ENCODE measurements at regions not wholly inside any gene's neighbourhood (a gene's known extent, or its start where the extent isn't known, plus 50 kb on each side); places are given as distances from the start of the nearest gene placed in this dataset.

DNA sequence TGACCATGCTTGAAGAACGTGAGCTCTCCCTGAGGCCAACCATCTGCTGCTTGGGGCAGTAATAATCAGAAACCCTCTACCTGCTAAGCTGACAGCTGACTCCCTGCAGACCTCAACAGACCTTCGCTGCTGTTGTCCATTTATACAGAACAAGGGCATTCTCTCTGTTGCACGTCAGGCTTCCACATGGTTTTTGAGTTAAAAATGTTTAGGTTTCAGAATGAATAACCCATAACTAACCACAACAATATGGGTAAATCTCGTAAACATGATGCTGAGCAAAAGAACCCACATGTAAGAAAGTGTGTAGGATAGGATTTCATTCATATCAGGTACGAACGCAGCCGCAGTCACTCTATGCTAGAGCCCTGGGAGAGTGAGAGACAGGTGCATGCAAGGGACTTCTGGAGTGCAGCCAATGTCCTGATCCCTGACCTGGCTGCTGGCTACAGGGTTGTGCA, 348.5 kb downstream of the MED10 start:
- no peak overlapping the region for H3K27ac ChIP-seq
- no peak for TF ChIP-seq POLR2A (IDR thresholded peaks at IDR 0.05)
- TF ChIP-seq CTCF (IDR thresholded peaks at IDR 0.05): no peak
- H3K36me3 ChIP-seq: no peaks in the 10 kb centered on the region
- no peak for DNase-seq
- H3K4me3 ChIP-seq: no peak overlapping the region
- no peaks in the 10 kb centered on the region for H3K4me1 ChIP-seq
- H3K9me3 ChIP-seq: no peaks in the 10 kb centered on the region
- H3K27me3 ChIP-seq: no peaks in the 10 kb centered on the region

GRCh38 chr5:6026766-6027406, 351.5 kb downstream of the MED10 start:
- H3K4me1 ChIP-seq: no peaks in the 10 kb centered on the region
- H3K27me3 ChIP-seq: no peaks in the 10 kb centered on the region
- no peaks in the 10 kb centered on the region for H3K36me3 ChIP-seq
- H3K9me3 ChIP-seq: no peaks in the 10 kb centered on the region
- H3K4me3 ChIP-seq: no peak overlapping the region
- no peak for DNase-seq
- H3K27ac ChIP-seq: no peak overlapping the region
- TF ChIP-seq POLR2A (IDR thresholded peaks at IDR 0.05): no peak
- TF ChIP-seq CTCF (IDR thresholded peaks at IDR 0.05): no peak

DNA sequence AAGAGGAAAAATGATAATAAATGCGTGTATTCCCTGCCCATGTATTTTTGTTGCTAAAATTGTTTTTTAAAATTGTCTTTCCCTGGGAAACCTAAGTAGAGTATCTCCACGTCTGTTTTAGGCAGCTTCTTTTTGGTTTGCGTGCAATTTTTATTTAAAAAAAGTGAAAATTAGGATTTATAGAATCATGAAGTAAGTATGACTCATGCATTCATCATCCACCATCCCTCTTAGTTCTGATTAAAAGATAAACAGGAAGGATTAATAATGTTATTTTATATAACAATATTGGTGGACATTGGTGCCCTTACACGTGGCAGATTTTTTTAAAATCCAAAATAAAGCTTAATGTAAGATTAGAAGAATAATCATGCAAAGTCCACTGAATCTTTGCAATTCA, 358.7 kb downstream of the MED10 start:
- no peaks in the 10 kb centered on the region for H3K9me3 ChIP-seq
- no peaks in the 10 kb centered on the region for H3K27me3 ChIP-seq
- no peaks in the 10 kb centered on the region for H3K4me1 ChIP-seq
- H3K4me3 ChIP-seq: no peak overlapping the region
- no peaks in the 10 kb centered on the region for H3K36me3 ChIP-seq
- no peak for DNase-seq
- no peak for TF ChIP-seq CTCF (IDR thresholded peaks at IDR 0.05)
- TF ChIP-seq POLR2A (IDR thresholded peaks at IDR 0.05): no peak
- no peak overlapping the region for H3K27ac ChIP-seq

DNA sequence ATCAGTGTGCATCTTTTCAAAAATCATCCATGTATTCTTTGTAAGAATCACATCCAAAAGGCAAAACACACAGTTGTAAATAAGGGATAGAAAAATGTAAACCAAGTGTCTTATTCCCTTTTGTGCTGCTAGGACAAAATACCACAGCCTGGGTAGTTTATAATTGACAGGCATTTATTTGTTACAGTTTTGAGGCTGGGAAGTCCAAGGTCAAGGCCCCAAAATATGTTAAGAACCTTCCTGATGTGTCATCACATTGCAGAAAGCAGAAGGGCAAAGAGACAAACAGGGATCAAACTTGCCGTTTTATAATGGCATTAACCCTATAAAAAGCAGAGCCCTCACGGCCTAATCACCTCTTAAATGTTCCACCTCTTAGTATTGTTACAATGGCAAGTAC, 364.8 kb downstream of the MED10 start:
- no peak for TF ChIP-seq CTCF (IDR thresholded peaks at IDR 0.05)
- TF ChIP-seq POLR2A (IDR thresholded peaks at IDR 0.05): no peak
- no peak for DNase-seq

DNA sequence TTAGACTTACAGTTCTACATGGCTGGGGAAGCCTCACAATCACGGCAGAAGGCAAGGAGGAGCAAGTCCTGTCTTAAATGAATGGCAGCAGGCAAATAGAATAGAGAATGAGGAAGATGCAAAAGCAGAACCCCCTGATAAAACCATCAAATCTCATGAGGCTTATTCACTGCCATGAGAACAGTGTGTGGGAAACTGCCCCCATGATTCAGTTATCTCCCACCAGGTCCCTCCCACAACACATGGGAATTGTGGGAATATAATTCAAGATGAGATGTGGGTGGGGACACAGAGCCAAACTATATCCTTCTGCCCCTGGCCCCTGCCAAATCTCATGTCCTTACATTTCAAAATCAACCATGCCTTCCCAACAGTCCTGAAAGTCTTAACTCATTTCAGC, 367.1 kb downstream of the MED10 start:
- no peaks in the 10 kb centered on the region for H3K27me3 ChIP-seq
- no peak for TF ChIP-seq POLR2A (IDR thresholded peaks at IDR 0.05)
- H3K4me1 ChIP-seq: no peaks in the 10 kb centered on the region
- DNase-seq: no peak
- no peaks in the 10 kb centered on the region for H3K9me3 ChIP-seq
- H3K4me3 ChIP-seq: no peak overlapping the region
- no peaks in the 10 kb centered on the region for H3K36me3 ChIP-seq
- no peak overlapping the region for H3K27ac ChIP-seq

More for the DNA sequence above, 364.8 kb downstream of the MED10 start:
- no peak overlapping the region for H3K4me3 ChIP-seq
- H3K4me1 ChIP-seq: no peaks in the 10 kb centered on the region
- H3K27ac ChIP-seq: no peak overlapping the region
- no peaks in the 10 kb centered on the region for H3K36me3 ChIP-seq
- no peaks in the 10 kb centered on the region for H3K27me3 ChIP-seq
- H3K9me3 ChIP-seq: no peaks in the 10 kb centered on the region

GRCh38 chr5:6006838-6007314, 371.5 kb downstream of the MED10 start:
- no peak overlapping the region for H3K27ac ChIP-seq
- no peaks in the 10 kb centered on the region for H3K27me3 ChIP-seq
- no peak for TF ChIP-seq POLR2A (IDR thresholded peaks at IDR 0.05)
- no peak for TF ChIP-seq CTCF (IDR thresholded peaks at IDR 0.05)
- H3K4me1 ChIP-seq: no peaks in the 10 kb centered on the region
- no peak overlapping the region for H3K4me3 ChIP-seq
- no peak for DNase-seq
- no peaks in the 10 kb centered on the region for H3K9me3 ChIP-seq
- H3K36me3 ChIP-seq: no peaks in the 10 kb centered on the region

Measured in Peyer's patch (tissue), 4 donors.